ENCODE measurements at regions not wholly inside any gene's neighbourhood (a gene's known extent, or its start where the extent isn't known, plus 50 kb on each side); places are given as distances from the start of the nearest gene placed in this dataset.

DNA sequence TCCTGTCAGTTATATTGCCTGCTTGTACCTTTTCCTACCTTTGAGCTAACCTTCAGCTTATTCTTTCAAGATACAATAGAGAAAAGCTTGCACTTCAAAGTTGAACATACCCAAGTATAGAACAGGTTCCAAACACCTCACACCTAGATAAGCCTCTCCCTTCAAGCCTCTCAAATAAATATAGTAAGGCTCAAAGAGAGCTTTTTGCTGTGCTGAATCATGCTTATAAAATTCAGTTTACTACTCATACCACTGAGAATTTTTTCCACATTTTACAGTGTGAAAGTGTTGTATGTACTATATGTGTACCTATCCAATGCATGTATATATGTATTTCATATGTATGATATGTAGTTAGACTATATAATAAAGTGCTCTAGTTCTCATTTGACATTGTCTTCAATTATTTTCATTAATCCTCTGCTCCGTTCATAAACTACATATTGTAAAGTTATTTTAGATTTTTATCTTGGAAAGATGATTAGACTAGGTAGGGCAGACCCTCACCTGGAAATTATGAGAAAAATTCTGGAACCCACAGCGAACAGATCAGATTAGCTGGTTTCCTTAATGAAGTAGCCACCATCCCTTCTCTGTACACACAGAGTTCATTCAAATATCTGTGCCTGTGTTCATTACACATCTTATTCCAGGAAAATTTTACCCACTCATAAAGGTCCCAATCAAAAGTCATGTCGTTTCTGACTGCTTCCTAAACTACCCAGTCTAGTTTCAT, 149.2 kb upstream of the RGMB start:
- TF ChIP-seq, protein P1, sequence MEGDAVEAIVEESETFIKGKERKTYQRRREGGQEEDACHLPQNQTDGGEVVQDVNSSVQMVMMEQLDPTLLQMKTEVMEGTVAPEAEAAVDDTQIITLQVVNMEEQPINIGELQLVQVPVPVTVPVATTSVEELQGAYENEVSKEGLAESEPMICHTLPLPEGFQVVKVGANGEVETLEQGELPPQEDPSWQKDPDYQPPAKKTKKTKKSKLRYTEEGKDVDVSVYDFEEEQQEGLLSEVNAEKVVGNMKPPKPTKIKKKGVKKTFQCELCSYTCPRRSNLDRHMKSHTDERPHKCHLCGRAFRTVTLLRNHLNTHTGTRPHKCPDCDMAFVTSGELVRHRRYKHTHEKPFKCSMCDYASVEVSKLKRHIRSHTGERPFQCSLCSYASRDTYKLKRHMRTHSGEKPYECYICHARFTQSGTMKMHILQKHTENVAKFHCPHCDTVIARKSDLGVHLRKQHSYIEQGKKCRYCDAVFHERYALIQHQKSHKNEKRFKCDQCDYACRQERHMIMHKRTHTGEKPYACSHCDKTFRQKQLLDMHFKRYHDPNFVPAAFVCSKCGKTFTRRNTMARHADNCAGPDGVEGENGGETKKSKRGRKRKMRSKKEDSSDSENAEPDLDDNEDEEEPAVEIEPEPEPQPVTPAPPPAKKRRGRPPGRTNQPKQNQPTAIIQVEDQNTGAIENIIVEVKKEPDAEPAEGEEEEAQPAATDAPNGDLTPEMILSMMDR (IDR thresholded peaks at IDR 0.05): no peak
- no peak for TF ChIP-seq POLR2AphosphoS5 (IDR thresholded peaks at IDR 0.05; ENCODE audit: low read depth, low read length)
